Ovary (tissue), 7 donors: ENCODE measurements at regions not wholly inside any gene's neighbourhood (a gene's known extent, or its start where the extent isn't known, plus 50 kb on each side); places are given as distances from the start of the nearest gene placed in this dataset.

ENCODE experiments used
- DNase-seq, 5 donors: peaks; one replicate each; pipeline ENCODE4 v3.0.0-alpha.2; 2019 to 2020
- H3K27ac ChIP-seq, 2 donors: fragments of 200-600 bp; one replicate each; pipeline versions ENCODE4 v1.5.1 to v1.8.0; 2019 to 2022
- H3K27me3 ChIP-seq: fragments of 200-600 bp; one replicate; pipeline ENCODE4 v1.8.0; 2022
- H3K36me3 ChIP-seq: fragments of 200-600 bp; sonication (generic); one replicate; pipeline ENCODE4 v1.5.1; 2019
- H3K4me1 ChIP-seq: one replicate; pipeline ENCODE4 v1.8.1; 2013; ENCODE audit warnings: mild to moderate bottlenecking, moderate library complexity; ENCODE audit not compliant: insufficient read depth
- H3K4me3 ChIP-seq: fragments of 200-600 bp; sonication (generic); one replicate; pipeline ENCODE4 v1.5.1; 2017
- H3K9me3 ChIP-seq, 2 donors: fragments of 200-600 bp in 1 of 2; sonication (generic) in 1 of 2; one replicate each; pipeline versions ENCODE4 v1.5.1 to v1.8.1; 2013 to 2019; ENCODE audit warnings: mild to moderate bottlenecking in 1 of 2, moderate library complexity in 1 of 2
- EP300 ChIP-seq: sonication (generic); formaldehyde crosslinking; IDR thresholded peaks from one replicate; pipeline ENCODE4 v1.6.1; 2017; ENCODE audit warnings: antibody characterized with exemption
- POLR2A ChIP-seq: fragments of 450-650 bp; IDR thresholded peaks from one replicate; pipeline ENCODE4 v1.6.1; 2017; ENCODE audit warnings: antibody characterized with exemption, mild to moderate bottlenecking, moderate library complexity
- WGBS, 3 donors: extraction: QIAGEN DNeasy Blood & Tissue Kit in 1 of 3; methylation state at CpG; one replicate each; pipeline versions ENCODE4 v1.1.5 to v1.1.7; 2013 to 2017; 5-methylcytosine and 5-hydroxymethylcytosine counted together
- intact Hi-C, 4 donors: fragments of 100-400 bp; cut with DNase I; formaldehyde crosslinking; loops; one replicate each; pipeline versions ENCODE4 v1.11.0 to v1.15.1; 2022 to 2023
- TF ChIP-seq, protein P1 (sequence below), 3 donors: fragments of 450-650 bp in 2 of 3; fragments of 200-600 bp in 1 of 3; IDR thresholded peaks; one replicate each; pipeline versions ENCODE4 v1.5.1 to v1.8.0; 2016 to 2022; ENCODE audit warnings: antibody characterized with exemption in 3 of 3, mild to moderate bottlenecking in 1 of 3
- donor health status: DM: no; HTN: no; CAD: no; lungs with moderate emphysema.
- donor health status: DM: no; HTN: no; CAD: no.
- donor health status: Bipolar disorder and iron deficiency.
- donor health status: DM: no; HTN: no; CAD: no.
- donor health status: DM: yes; HTN: yes; CAD: no.

GRCh38 chr21:35265170-35265877, 216.2 kb upstream of the RUNX1 start:
- WGBS, 3 donors, result 74 to 79% (median 77%) methylated on average over 8 of the region's 8 CpGs
- Histone ChIP-seq H3K27ac (no peak overlapping the region), H3K27me3 (no peaks in the 10 kb centered on the region), H3K9me3 (no peaks in the 10 kb centered on the region), H3K4me3 (no peak overlapping the region), H3K4me1 (no peaks in the 10 kb centered on the region), H3K36me3 (no peaks in the 10 kb centered on the region)
- intact Hi-C loops, result no loop called here
- DNase-seq, result no peak
- TF ChIP-seq POLR2A, result no peak
- TF ChIP-seq, protein P1, sequence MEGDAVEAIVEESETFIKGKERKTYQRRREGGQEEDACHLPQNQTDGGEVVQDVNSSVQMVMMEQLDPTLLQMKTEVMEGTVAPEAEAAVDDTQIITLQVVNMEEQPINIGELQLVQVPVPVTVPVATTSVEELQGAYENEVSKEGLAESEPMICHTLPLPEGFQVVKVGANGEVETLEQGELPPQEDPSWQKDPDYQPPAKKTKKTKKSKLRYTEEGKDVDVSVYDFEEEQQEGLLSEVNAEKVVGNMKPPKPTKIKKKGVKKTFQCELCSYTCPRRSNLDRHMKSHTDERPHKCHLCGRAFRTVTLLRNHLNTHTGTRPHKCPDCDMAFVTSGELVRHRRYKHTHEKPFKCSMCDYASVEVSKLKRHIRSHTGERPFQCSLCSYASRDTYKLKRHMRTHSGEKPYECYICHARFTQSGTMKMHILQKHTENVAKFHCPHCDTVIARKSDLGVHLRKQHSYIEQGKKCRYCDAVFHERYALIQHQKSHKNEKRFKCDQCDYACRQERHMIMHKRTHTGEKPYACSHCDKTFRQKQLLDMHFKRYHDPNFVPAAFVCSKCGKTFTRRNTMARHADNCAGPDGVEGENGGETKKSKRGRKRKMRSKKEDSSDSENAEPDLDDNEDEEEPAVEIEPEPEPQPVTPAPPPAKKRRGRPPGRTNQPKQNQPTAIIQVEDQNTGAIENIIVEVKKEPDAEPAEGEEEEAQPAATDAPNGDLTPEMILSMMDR (IDR thresholded peaks at IDR 0.05), result no peak

DNA sequence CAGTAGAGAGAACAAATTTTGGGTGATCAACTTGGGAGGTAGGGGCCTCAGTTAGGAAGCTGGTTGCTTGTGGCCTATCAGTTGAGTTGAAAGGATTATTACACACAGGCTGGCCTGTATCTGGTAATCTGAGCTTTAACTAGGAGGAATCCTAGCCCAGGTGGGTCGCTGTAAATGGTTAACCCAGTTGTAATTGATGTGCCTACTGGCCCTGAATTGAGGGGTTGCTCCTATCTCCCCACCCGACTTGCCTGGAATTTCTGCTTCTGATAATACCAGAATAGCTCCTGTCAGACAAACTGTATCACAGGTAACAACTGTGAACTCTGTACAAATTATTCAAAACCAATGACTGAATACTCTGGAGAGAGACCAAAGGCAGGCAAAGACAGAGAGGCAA, 210.4 kb upstream of the RUNX1 start:
- WGBS, 3 donors, result 60 to 81% (median 65%) methylated on average over 2 of the region's 2 CpGs
- H3K27me3 ChIP-seq, result no peaks in the 10 kb centered on the region
- no peaks in the 10 kb centered on the region for H3K9me3 ChIP-seq
- intact Hi-C loops, result no loop called here
- TF ChIP-seq POLR2A (no peak), EP300 (no peak)
- TF ChIP-seq, protein P1 (IDR thresholded peaks at IDR 0.05), result no peak
- no peak overlapping the region for H3K4me3 ChIP-seq
- peaks cover 3% of the 10 kb centered on the region for H3K4me1 ChIP-seq
- no peak for DNase-seq
- H3K36me3 ChIP-seq, result no peaks in the 10 kb centered on the region
- H3K27ac ChIP-seq, result no peak overlapping the region

DNA sequence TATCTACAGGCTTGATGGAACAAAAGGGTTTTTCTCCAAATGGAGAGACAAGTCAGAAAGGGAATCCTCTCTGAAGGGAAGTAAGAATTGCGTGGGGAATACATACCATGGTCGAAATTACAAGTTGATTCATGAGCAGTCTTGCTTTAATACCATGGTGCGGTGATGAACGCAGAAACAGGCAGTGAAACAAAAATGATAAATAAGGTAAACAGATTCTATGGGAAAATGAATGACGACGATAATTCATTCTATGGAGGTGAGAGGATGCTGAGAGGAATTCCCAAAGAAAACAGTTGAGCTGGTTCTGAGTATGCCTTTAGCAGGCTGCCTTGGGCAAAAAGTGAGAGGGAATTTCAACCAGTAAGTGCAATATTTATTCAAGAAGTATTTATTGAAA, 209.4 kb upstream of the RUNX1 start:
- Histone ChIP-seq H3K4me3 (no peak overlapping the region), H3K27ac (no peak overlapping the region), H3K36me3 (no peaks in the 10 kb centered on the region), H3K27me3 (no peaks in the 10 kb centered on the region), H3K9me3 (no peaks in the 10 kb centered on the region), H3K4me1 (peaks cover 3% of the 10 kb centered on the region)
- no peak for TF ChIP-seq EP300
- no peak for TF ChIP-seq POLR2A
- TF ChIP-seq, protein P1 (IDR thresholded peaks at IDR 0.05), result no peak
- no peak for DNase-seq
- WGBS, 3 donors, result 94 to 96% (median 96%) methylated on average over 6 of the region's 6 CpGs
- intact Hi-C loops, result no loop called here

- intact Hi-C loops, result no loop called here
- Histone ChIP-seq H3K4me1 (peaks cover 3% of the 10 kb centered on the region), H3K36me3 (no peaks in the 10 kb centered on the region), H3K9me3 (no peaks in the 10 kb centered on the region), H3K27me3 (no peaks in the 10 kb centered on the region), H3K27ac (no peak overlapping the region), H3K4me3 (no peak overlapping the region)
- DNase-seq, result peak in 4 of 5 donors; percentile 27 to 52 (median 48)
- TF ChIP-seq EP300, result no peak
- TF ChIP-seq POLR2A, result no peak
- TF ChIP-seq, protein P1 (IDR thresholded peaks at IDR 0.05), result no peak
- WGBS, 3 donors, result 7 to 16% (median 15%) methylated on average over 2 of the region's 2 CpGs
Measured at GRCh38 chr21:35257413-35257812, 208.3 kb upstream of the RUNX1 start.
